ENCODE measurements at regions not wholly inside any gene's neighbourhood (a gene's known extent, or its start where the extent isn't known, plus 50 kb on each side); places are given as distances from the start of the nearest gene placed in this dataset.

DNA sequence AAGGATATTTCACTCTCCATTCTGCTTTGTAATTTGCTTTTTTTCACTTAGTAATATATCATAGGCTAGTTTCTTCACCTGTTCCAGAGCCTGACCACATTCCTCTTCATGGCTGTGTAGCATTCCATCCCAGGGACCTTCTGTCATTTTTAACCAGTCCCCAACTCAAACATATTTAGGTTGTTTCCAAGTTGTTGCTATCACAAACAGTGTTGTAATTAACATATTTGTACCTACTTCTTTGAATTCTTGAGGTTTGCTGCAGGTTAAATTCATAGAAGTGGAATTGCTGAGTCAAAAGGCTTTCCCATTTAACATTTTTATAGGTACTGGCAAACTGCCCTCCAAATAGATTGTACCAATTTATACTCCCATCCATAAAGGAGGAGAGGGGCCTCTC is 65.1 kb upstream of the MED9 start:
- in situ Hi-C loops (cut with HindIII; ENCODE audit: low pct_unique_long_range_greater_than_20kb, low sequenced_read_pairs) = no loop called here
- DNase-seq (ENCODE audit: low read depth in 1 of 2, low spot score in 1 of 2) = no peak
- TF ChIP-seq JUND (IDR thresholded peaks at IDR 0.05; ENCODE audit: low read depth) = no peak

- no peak for DNase-seq (ENCODE audit: low read depth in 1 of 2, low spot score in 1 of 2)
- in situ Hi-C loops (cut with HindIII; ENCODE audit: low pct_unique_long_range_greater_than_20kb, low sequenced_read_pairs) = no loop called here
- TF ChIP-seq JUND (IDR thresholded peaks at IDR 0.05; ENCODE audit: low read depth) = no peak
Measured at GRCh38 chr17:17412326-17412725, 64.5 kb upstream of the MED9 start.

- TF ChIP-seq JUND (IDR thresholded peaks at IDR 0.05; ENCODE audit: low read depth) = no peak
- in situ Hi-C loops (cut with HindIII; ENCODE audit: low pct_unique_long_range_greater_than_20kb, low sequenced_read_pairs) = no loop called here
- DNase-seq (ENCODE audit: low read depth in 1 of 2, low spot score in 1 of 2) = no peak
Measured at GRCh38 chr17:17413215-17413792, 63.5 kb upstream of the MED9 start.

- no peak for DNase-seq (ENCODE audit: low read depth in 1 of 2, low spot score in 1 of 2)
- no peak for TF ChIP-seq JUND (IDR thresholded peaks at IDR 0.05; ENCODE audit: low read depth)
- in situ Hi-C loops (cut with HindIII; ENCODE audit: low pct_unique_long_range_greater_than_20kb, low sequenced_read_pairs) = no loop called here
Measured at GRCh38 chr17:17413821-17414220, 63.0 kb upstream of the MED9 start.

- in situ Hi-C loops (cut with HindIII; ENCODE audit: low pct_unique_long_range_greater_than_20kb, low sequenced_read_pairs) = no loop called here
- no peak for DNase-seq (ENCODE audit: low read depth in 1 of 2, low spot score in 1 of 2)
- no peak for TF ChIP-seq JUND (IDR thresholded peaks at IDR 0.05; ENCODE audit: low read depth)
Measured at GRCh38 chr17:17414341-17414805, 62.4 kb upstream of the MED9 start.

DNA sequence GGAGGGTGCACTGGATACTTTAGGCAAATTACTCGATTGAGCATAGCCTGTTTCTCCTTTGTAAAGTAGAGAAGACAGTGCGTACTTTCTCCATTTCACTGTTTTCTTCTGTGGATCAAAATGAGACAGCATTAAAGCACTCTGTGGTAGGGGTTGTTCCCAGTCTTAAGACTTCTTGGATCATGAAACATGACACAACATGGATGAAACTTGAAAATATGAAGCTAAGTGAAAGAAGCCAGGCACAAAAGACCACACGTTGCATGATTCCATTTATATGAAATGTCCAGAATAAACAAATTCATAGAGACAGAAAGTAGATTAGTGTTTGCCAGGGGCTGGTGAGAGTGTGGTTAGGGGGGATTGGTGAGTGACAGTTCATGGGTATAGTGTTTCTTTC is 61.8 kb upstream of the MED9 start:
- in situ Hi-C loops (cut with HindIII; ENCODE audit: low pct_unique_long_range_greater_than_20kb, low sequenced_read_pairs) = no loop called here
- DNase-seq (ENCODE audit: low read depth in 1 of 2, low spot score in 1 of 2) = no peak
- TF ChIP-seq JUND (IDR thresholded peaks at IDR 0.05; ENCODE audit: low read depth) = no peak

- TF ChIP-seq JUND (IDR thresholded peaks at IDR 0.05; ENCODE audit: low read depth) = no peak
- in situ Hi-C loops (cut with HindIII; ENCODE audit: low pct_unique_long_range_greater_than_20kb, low sequenced_read_pairs) = no loop called here
- peak; percentile 46 to 88 for DNase-seq (ENCODE audit: low read depth in 1 of 2, low spot score in 1 of 2)
Measured at GRCh38 chr17:17416007-17416399, 60.8 kb upstream of the MED9 start.

DNA sequence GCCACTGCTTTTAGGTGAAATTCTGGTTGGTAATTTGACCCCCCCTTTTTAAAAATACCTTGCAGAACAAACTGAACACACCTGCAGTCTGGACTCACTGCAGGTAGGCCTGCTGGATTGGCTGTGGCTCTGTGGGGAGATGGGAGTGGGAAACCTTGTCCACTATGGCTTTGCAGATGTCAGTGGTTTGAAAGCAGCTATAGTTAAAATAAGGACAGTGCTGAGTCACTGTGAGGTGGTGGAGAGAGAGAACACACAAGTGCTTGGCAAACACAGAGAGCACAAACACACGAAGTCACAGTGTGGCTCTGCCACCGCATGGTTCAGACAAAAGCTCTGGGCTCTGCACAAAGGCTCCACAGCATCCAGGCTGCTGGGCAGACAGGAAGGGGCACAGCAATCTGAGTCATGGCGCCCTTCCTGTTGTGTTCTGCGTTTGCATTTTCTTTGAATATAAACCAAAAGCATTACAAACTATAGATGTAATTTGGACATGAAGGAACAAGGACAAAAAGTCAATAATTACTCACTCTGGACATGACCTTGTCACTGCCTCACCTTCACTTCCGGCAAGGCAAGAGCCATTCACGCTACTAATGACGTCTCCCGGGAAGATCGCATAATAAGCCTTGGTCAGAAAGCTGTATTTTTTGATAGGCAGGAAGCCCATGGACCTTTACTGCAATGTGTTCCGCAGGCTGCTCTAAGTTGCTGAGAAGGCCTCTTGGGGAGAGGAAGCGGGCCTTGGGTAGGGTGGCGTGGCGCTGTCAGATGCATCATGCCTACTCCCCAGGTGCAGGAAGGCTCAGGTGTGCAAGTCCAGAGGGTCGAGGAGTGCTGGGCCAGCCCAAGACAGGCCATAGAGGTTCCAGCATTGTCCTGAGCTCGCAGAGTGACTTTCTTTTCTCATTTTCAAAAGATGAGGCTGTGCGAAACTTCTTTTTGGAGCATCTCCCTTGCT is 60.1 kb upstream of the MED9 start:
- no peak for TF ChIP-seq JUND (IDR thresholded peaks at IDR 0.05; ENCODE audit: low read depth)
- peak in 1 of 2 experiments; percentile 33 for DNase-seq (ENCODE audit: low read depth in 1 of 2, low spot score in 1 of 2)
- in situ Hi-C loops (cut with HindIII; ENCODE audit: low pct_unique_long_range_greater_than_20kb, low sequenced_read_pairs) = no loop called here

GRCh38 chr17:17417718-17418181 is 59.0 kb upstream of the MED9 start:
- no peak for DNase-seq (ENCODE audit: low read depth in 1 of 2, low spot score in 1 of 2)
- in situ Hi-C loops (cut with HindIII; ENCODE audit: low pct_unique_long_range_greater_than_20kb, low sequenced_read_pairs) = no loop called here
- no peak for TF ChIP-seq JUND (IDR thresholded peaks at IDR 0.05; ENCODE audit: low read depth)

DNA sequence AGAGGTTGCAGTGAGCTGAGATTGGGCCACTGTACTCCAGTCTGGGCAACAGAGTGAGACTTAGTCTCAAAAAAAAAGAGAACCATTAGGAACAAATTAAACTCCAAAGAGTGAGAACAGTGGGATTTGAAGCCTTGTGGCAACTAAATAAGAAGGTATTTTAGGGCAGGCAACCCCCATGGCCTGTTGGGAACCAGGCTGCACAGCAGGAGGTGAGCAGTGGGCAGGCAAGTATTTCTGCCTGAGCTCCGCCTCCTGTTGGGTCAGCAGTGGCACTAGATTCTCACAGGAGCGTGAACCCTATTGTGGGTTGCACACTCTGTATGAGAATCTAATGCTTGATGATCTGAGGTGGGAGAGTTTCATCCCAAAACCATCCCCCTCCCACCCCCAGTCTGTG is 57.6 kb upstream of the MED9 start:
- no peak for DNase-seq (ENCODE audit: low read depth in 1 of 2, low spot score in 1 of 2)
- no peak for TF ChIP-seq JUND (IDR thresholded peaks at IDR 0.05; ENCODE audit: low read depth)
- in situ Hi-C loops (cut with HindIII; ENCODE audit: low pct_unique_long_range_greater_than_20kb, low sequenced_read_pairs) = no loop called here

- in situ Hi-C loops (cut with HindIII; ENCODE audit: low pct_unique_long_range_greater_than_20kb, low sequenced_read_pairs) = no loop called here
- no peak for DNase-seq (ENCODE audit: low read depth in 1 of 2, low spot score in 1 of 2)
- no peak for TF ChIP-seq JUND (IDR thresholded peaks at IDR 0.05; ENCODE audit: low read depth)
Measured at GRCh38 chr17:17419631-17420030, 57.2 kb upstream of the MED9 start.

DNA sequence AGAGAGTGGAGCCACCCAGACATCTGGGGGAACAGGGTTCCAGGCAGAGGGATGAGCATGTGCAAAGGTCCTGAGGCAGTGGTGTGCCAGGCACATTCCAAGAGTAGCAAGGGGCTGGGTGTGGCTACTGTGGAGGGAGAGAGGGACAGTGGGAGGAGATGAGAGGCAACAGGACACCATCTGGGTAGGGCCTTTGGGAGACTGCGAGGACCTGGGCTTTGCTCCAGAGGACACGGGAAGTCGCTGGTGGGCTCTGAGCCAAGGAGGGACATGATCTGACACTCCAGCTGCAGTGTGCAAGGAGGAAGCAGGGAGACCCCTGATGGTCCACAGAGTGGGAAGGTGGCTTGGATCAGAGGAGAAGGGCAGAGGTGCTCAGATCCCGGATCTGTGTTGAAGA is 56.7 kb upstream of the MED9 start:
- in situ Hi-C loops (cut with HindIII; ENCODE audit: low pct_unique_long_range_greater_than_20kb, low sequenced_read_pairs) = no loop called here
- DNase-seq (ENCODE audit: low read depth in 1 of 2, low spot score in 1 of 2) = no peak
- TF ChIP-seq JUND (IDR thresholded peaks at IDR 0.05; ENCODE audit: low read depth) = no peak

GRCh38 chr17:17420561-17421269 is 56.1 kb upstream of the MED9 start:
- in situ Hi-C loops (cut with HindIII; ENCODE audit: low pct_unique_long_range_greater_than_20kb, low sequenced_read_pairs) = no loop called here
- DNase-seq (ENCODE audit: low read depth in 1 of 2, low spot score in 1 of 2) = no peak
- TF ChIP-seq JUND (IDR thresholded peaks at IDR 0.05; ENCODE audit: low read depth) = no peak

Measured in T47D (cell line).